Keratinocyte (primary cell): ENCODE measurements at regions not wholly inside any gene's neighbourhood (a gene's known extent, or its start where the extent isn't known, plus 50 kb on each side); places are given as distances from the start of the nearest gene placed in this dataset.

Experiments used
- CTCF ChIP-seq, 3 experiments: IDR thresholded peaks in 1 of 3; conservative IDR thresholded peaks in 1 of 3; optimal IDR thresholded peaks in 1 of 3; 2 replicates in 2 of 3; 3 replicates in 1 of 3; pipeline versions ENCODE3 to v1.5.1; 2011; ENCODE audit warnings: low read length in 3 of 3, mild to moderate bottlenecking in 3 of 3, moderate library complexity in 2 of 3, control low read depth in 1 of 3, inconsistent platforms in 1 of 3; ENCODE audit not compliant: insufficient read depth in 2 of 3; ENCODE audit errors: extremely low read depth in 1 of 3
- EZH2 ChIP-seq: IDR thresholded peaks from one replicate; pipeline ENCODE4 v1.6.1; 2012; ENCODE audit warnings: inconsistent platforms, mild to moderate bottlenecking, low read length, moderate library complexity

- TF ChIP-seq CTCF (optimal IDR thresholded peaks at IDR 0.05 in 1 of 3, IDR thresholded peaks at IDR 0.05 in 1 of 3, conservative IDR thresholded peaks at IDR 0.05 in 1 of 3; ENCODE audit: extremely low read depth in 1 of 3, insufficient read depth in 2 of 3, low read length in 3 of 3) (no peak), EZH2 (no peak)
Observed at GRCh38 chr7:136336932-136337331, 359.8 kb upstream of the MTPN start.
